ENCODE measurements at regions not wholly inside any gene's neighbourhood (a gene's known extent, or its start where the extent isn't known, plus 50 kb on each side); places are given as distances from the start of the nearest gene placed in this dataset.

- DNase-seq (ENCODE audit: extremely low spot score, insufficient read length, low read depth): no peak
- FAIRE-seq: no peak
These were observed 142.2 kb upstream of the DTNA start for GRCh38 chr18:34567857-34568256.

GRCh38 chr18:34576622-34577021 lies 133.5 kb upstream of the DTNA start:
- FAIRE-seq (no peak), DNase-seq (ENCODE audit: extremely low spot score, insufficient read length, low read depth) (no peak)

- DNase-seq (ENCODE audit: extremely low spot score, insufficient read length, low read depth) (no peak), FAIRE-seq (no peak)
These were observed 126.2 kb upstream of the DTNA start for GRCh38 chr18:34583895-34584294.

DNA sequence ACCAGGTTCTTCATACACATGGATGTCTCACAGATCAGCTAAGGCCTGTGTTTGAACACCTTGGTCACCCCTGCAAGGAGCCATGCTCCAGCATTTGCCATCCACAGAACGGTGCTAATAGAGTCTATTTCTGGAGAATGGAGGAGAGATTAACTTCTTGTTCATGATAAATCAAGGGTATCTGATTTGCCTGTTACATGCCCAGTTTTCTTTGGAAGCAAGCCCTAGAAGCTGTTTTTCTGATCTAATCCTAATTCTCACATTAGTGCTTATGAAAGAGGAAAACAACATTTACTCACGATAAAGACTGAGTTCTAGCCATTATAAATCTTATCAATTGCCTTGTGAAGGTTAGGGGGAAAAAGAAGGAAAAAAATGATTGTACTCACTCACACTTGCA lies 119.6 kb upstream of the DTNA start:
- no peak for DNase-seq (ENCODE audit: extremely low spot score, insufficient read length, low read depth)
- no peak for FAIRE-seq

DNA sequence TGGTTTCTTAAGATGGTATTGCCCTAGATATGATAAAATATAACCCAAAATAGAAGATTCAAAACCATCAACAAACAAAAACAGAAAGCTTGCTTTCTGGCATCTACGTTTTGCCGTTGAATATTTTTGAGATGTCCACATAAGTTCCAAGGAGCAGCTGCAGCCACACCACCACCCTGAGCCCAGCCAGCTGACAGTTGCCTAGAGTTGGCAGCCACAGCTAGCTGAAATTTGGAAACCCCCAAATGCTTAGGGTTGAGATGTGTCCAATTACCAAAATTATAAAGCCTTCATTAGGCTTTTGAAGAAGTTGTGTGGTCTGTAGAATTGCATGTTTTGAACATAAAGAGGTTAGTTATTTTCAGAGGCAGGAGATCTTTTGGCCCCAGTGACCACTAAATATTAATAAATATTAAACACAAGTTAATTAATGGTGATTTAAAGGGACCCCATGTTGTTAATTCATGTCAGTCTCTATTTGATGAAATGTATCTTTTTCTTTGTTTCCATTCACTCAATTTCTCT lies 118.1 kb upstream of the DTNA start:
- DNase-seq (ENCODE audit: extremely low spot score, insufficient read length, low read depth): no peak
- no peak for FAIRE-seq

GRCh38 chr18:34592481-34592880 lies 117.6 kb upstream of the DTNA start:
- FAIRE-seq (no peak), DNase-seq (ENCODE audit: extremely low spot score, insufficient read length, low read depth) (no peak)

DNA sequence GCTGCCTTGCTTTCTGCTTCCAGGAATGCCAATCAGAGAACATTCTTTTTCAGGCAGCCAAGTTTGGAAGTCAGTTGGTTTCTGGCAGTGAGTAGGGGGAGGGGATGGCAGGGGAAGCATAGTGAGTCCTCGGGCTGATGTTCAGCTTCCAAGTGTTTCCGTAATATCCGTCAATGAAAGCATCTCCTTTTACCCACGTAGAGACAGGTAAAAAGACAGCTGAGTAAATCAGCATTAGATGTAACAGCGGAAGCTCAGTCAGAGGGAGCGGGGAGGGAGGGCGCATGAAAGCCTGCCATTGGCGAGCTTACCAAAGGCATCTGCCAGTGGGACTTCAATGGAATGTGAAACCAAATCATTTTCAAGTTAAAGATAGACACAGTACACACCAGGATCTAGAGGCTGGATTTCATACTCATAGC lies 117.1 kb upstream of the DTNA start:
- FAIRE-seq (no peak), DNase-seq (ENCODE audit: extremely low spot score, insufficient read length, low read depth) (no peak)

DNA sequence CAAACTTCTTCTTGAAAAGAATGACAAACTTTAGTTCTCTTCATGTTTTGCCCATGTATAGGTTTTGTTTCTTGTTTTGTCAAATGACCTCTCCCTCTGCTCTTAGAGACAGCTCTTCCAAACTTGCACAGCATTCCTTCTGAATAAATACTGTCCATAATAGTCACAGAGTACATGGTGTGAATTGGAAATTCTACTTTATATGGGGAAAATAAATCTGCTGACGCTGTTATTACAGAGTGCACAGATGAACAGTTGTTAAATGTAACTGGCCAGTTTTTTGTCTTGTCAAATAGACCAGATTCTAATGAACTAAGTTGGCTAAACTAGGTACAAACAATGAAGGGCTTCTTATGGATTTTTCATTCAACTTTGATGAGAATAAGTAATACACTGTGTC lies 115.8 kb upstream of the DTNA start:
- DNase-seq (ENCODE audit: extremely low spot score, insufficient read length, low read depth) (no peak), FAIRE-seq (no peak)

DNA sequence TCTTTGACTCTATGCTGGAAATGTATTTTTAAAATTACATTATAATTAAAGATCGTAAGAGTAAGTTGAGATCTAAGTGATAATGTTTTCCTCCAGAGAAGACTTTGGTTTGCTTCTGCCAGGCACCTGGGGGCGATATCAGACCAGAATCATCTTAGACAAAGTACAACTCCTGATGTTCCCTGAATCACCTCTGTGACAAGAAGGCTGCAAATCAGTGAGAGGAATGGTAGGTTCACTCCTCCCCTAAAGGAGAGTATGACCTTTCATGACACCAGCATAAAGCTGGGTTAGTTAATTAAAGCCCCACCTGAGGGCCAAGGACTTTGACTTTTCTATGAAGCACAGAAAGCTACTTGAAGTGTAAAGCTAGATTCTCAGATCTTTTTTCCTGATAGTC lies 114.4 kb upstream of the DTNA start:
- FAIRE-seq: no peak
- DNase-seq (ENCODE audit: extremely low spot score, insufficient read length, low read depth): no peak

- DNase-seq (ENCODE audit: extremely low spot score, insufficient read length, low read depth) (no peak), FAIRE-seq (no peak)
These were observed 111.9 kb upstream of the DTNA start for GRCh38 chr18:34598120-34598635.

- no peak for FAIRE-seq
- DNase-seq (ENCODE audit: extremely low spot score, insufficient read length, low read depth): no peak
These were observed 109.9 kb upstream of the DTNA start for GRCh38 chr18:34600158-34600557.

DNA sequence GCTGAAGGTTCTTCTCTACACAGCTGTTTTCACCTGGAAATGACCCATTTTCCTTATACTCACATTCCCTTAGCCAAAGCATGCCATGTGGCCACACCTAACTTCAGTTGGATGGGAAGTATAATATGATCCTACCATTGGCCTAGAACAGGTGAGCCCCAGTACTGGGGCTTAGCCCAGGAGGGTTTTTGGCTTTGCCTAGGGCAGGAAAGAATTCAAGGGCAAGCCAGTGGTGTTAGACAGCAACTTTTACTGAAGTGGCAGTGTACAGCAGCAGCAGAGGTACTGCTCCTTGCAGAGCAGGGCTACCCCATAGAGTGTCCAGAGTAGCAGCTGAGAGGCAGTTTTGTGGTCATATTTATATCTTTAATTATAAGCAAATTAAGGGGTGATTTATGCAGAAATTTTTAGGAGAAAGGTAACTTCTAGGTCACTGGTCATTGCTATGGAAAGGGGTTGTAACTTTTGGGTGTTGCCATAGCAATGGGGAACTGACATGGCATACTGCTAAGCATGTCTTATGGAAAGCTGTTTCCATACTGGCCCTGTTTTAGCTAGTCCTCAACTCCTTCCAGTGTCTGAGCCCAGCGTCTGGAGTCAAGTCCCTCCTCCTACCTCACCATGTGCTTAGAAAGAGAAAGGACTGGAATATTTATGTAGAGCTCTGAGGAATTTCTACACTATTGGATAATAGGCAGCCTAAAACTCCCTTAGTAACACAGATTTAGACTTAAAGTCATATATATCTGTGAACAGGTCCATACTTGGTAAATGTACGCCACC lies 109.0 kb upstream of the DTNA start:
- no peak for DNase-seq (ENCODE audit: extremely low spot score, insufficient read length, low read depth)
- no peak for FAIRE-seq

- FAIRE-seq (no peak), DNase-seq (ENCODE audit: extremely low spot score, insufficient read length, low read depth) (no peak)
These were observed 105.5 kb upstream of the DTNA start for GRCh38 chr18:34604591-34604990.

DNA sequence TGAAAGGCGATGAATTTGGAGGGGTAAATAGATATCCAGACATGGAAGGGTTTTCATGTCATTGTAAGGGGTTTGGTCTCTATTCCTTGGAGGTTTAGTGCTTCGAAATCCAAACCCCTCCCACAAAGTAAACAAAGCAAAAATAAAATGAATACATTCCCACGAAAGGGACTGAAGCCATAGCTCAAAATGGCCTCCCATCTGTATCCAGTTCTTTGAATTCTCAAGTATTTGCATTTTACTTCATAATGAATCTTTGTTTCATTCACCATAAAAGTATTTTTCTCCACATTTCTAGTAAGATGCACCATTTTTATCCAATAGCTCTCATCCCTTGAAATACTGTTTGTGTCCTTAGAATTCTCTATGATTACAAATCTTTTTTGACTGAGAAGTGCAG lies 103.2 kb upstream of the DTNA start:
- FAIRE-seq (no peak), DNase-seq (ENCODE audit: extremely low spot score, insufficient read length, low read depth) (no peak)

- FAIRE-seq (no peak), DNase-seq (ENCODE audit: extremely low spot score, insufficient read length, low read depth) (no peak)
These were observed 102.0 kb upstream of the DTNA start for GRCh38 chr18:34608064-34608463.

- no peak for DNase-seq (ENCODE audit: extremely low spot score, insufficient read length, low read depth)
- FAIRE-seq: no peak
These were observed 100.0 kb upstream of the DTNA start for GRCh38 chr18:34609986-34610648.

DNA sequence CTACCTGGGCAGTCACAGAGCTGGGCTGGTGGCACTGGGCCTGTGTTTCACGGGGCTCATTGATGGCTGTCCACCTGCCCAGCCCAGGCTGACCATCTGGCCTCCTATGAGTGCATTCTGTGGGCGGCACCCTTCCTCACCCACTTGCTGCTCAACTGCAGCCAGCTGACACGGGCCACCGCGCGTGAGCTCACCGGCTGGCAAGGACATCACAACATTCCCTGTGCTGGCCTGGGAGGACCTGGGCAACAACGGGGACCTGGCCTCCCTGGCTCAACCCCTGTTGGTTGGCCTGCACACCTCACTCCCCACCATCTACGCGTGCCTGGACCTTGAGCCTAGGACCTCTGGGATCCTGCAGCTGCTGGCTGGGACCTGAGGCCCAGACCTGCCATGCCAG lies 98.2 kb upstream of the DTNA start:
- no peak for FAIRE-seq
- no peak for DNase-seq (ENCODE audit: extremely low spot score, insufficient read length, low read depth)

DNA sequence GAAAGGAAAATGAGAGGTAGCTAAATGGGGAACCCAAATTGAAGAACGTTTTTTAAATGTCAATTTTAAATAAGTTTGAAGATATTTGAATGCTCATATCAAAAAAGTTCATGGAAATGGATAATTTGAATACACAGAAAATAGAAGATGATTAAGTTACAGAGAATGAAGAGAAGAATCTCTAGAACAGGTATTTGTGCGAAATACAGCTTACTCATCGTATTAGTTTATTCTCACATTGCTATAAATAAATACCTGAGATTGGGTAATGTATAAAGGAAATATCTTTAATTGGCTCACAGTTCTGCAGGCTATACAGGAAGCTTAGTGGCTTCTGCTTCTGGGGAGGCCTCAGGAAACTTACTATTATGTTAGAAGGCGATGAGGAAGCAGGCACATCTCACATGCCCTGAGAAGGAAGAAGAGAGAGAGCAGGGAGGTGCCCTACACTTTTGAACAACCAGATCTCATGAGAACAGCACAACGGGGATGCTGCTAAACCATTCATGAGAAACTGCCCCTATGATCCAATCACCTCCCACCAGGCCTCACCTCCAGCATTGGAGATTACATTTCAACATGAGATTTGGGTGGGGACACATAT lies 89.7 kb upstream of the DTNA start:
- DNase-seq (ENCODE audit: extremely low spot score, insufficient read length, low read depth): no peak
- FAIRE-seq: no peak

DNA sequence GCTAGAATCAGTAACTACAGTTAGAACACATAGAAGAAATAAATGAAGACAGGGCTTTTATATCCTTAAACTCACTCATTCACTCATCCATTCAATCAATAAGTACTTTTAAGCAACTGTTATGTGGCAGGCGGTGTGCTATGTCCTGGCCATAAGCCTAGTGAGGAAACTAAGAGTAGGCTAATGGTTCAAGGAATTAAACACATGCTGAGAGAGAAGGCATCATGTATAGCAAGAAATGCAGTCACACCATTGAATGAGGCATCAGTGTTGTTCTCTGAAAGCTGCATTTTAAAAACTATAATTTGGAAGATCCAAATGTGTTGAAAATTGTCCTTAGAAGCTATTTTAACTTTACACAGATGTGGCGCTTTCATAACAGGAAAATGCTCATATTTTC lies 86.5 kb upstream of the DTNA start:
- DNase-seq (ENCODE audit: extremely low spot score, insufficient read length, low read depth): no peak
- no peak for FAIRE-seq

- no peak for DNase-seq (ENCODE audit: extremely low spot score, insufficient read length, low read depth)
- FAIRE-seq: no peak
These were observed 85.5 kb upstream of the DTNA start for GRCh38 chr18:34624551-34624950.

All from GM18507 (cell line).